Aorta (tissue), 5 donors: ENCODE measurements at regions not wholly inside any gene's neighbourhood (a gene's known extent, or its start where the extent isn't known, plus 50 kb on each side); places are given as distances from the start of the nearest gene placed in this dataset.

Source experiments
- ATAC-seq: fragments of 200-7000 bp; cut with Tn5 transposase; one replicate; pipeline ENCODE4 v1.9.1; 2022; ENCODE audit warnings: moderate library complexity; ENCODE audit not compliant: low FRiP score
- DNase-seq, 2 donors: peaks; one replicate each; pipeline ENCODE4 v3.0.0-alpha.2; 2020
- H3K27ac ChIP-seq, 2 donors: one replicate each; pipeline ENCODE4 v1.5.1; 2013; ENCODE audit warnings: low read length in 2 of 2, mild to moderate bottlenecking in 2 of 2, moderate library complexity in 2 of 2, control low read depth in 1 of 2, inconsistent platforms in 1 of 2, low read depth in 1 of 2
- H3K27me3 ChIP-seq, 2 donors: one replicate each; pipeline ENCODE4 v1.6.1; 2013; ENCODE audit warnings: control low read depth in 1 of 2, low read length in 1 of 2, mild to moderate bottlenecking in 1 of 2, moderate library complexity in 1 of 2; ENCODE audit not compliant: insufficient read depth in 2 of 2, control insufficient read depth in 1 of 2
- H3K36me3 ChIP-seq, 2 donors: one replicate each; pipeline ENCODE4 v1.6.1; 2013; ENCODE audit warnings: control low read depth in 1 of 2, low read length in 1 of 2, mild to moderate bottlenecking in 1 of 2; ENCODE audit not compliant: insufficient read depth in 2 of 2, control insufficient read depth in 1 of 2
- H3K4me1 ChIP-seq, 2 donors: one replicate each; pipeline ENCODE4 v1.6.1; 2013; ENCODE audit warnings: low read length in 2 of 2, control low read depth in 1 of 2, mild to moderate bottlenecking in 1 of 2, moderate library complexity in 1 of 2; ENCODE audit not compliant: insufficient read depth in 2 of 2, control insufficient read depth in 1 of 2
- H3K4me3 ChIP-seq, 2 donors: one replicate each; pipeline ENCODE4 v1.5.1; 2013; ENCODE audit warnings: low read length in 2 of 2, control low read depth in 1 of 2, mild to moderate bottlenecking in 1 of 2
- H3K9me3 ChIP-seq: one replicate; pipeline ENCODE4 v1.6.1; 2013; ENCODE audit warnings: mild to moderate bottlenecking, low read length; ENCODE audit not compliant: control insufficient read depth
- WGBS, 2 donors: extraction: QIAGEN DNeasy Blood & Tissue Kit; methylation state at CpG; one replicate each; pipeline ENCODE4 v1.1.7; 2013; 5-methylcytosine and 5-hydroxymethylcytosine counted together
- intact Hi-C, 2 donors: fragments of 100-400 bp; cut with DNase I; formaldehyde crosslinking; loops; one replicate each; pipeline versions ENCODE4 v1.14.2 to v1.15.0; 2022
- donor health status: healthy with polysubstance abuse.
- donor health status: Bipolar disorder and iron deficiency.
- donor health status: DM: no; HTN: no; CAD: no.
- donor health status: DM: no; HTN: no; CAD: no.
- donor health status: DM: yes; HTN: yes; CAD: no.

- Histone ChIP-seq H3K4me1 (no peaks in the 10 kb centered on the region), H3K27ac (no peak overlapping the region), H3K4me3 (no peak overlapping the region), H3K27me3 (no peaks in the 10 kb centered on the region), H3K9me3 (no peaks in the 10 kb centered on the region), H3K36me3 (no peaks in the 10 kb centered on the region)
- DNase-seq: no peak
- ATAC-seq: no peak
- intact Hi-C loops: no loop called here
- 74 to 94% methylated on average over 8 of the region's 8 CpGs for WGBS, 2 donors
Observed at GRCh38 chrX:40326186-40326965, 228.6 kb upstream of the BCOR start.

GRCh38 chrX:40325161-40325560, 227.4 kb upstream of the BCOR start:
- Histone ChIP-seq H3K27ac (no peak overlapping the region), H3K9me3 (no peaks in the 10 kb centered on the region), H3K27me3 (no peaks in the 10 kb centered on the region), H3K4me1 (no peaks in the 10 kb centered on the region), H3K4me3 (no peak overlapping the region), H3K36me3 (no peaks in the 10 kb centered on the region)
- DNase-seq (no peak), ATAC-seq (no peak)
- intact Hi-C loops: no loop called here
- 92 to 96% methylated on average over 11 of the region's 11 CpGs for WGBS, 2 donors

GRCh38 chrX:40323977-40324376, 226.2 kb upstream of the BCOR start:
- H3K27ac ChIP-seq: no peak overlapping the region
- H3K9me3 ChIP-seq: no peaks in the 10 kb centered on the region
- H3K4me1 ChIP-seq: no peaks in the 10 kb centered on the region
- no peaks in the 10 kb centered on the region for H3K27me3 ChIP-seq
- 82 to 92% methylated on average over 5 of the region's 5 CpGs for WGBS, 2 donors
- intact Hi-C loops: no loop called here
- DNase-seq (no peak), ATAC-seq (no peak)
- H3K36me3 ChIP-seq: no peaks in the 10 kb centered on the region
- no peak overlapping the region for H3K4me3 ChIP-seq

GRCh38 chrX:40320819-40321218, 223.1 kb upstream of the BCOR start:
- no peak for ATAC-seq
- DNase-seq: no peak
- no peaks in the 10 kb centered on the region for H3K9me3 ChIP-seq
- H3K27me3 ChIP-seq: no peaks in the 10 kb centered on the region
- intact Hi-C loops: no loop called here
- no peaks in the 10 kb centered on the region for H3K4me1 ChIP-seq
- no peaks in the 10 kb centered on the region for H3K36me3 ChIP-seq
- H3K4me3 ChIP-seq: peak overlapping the region in 1 of 2 donors; percentile 5
- H3K27ac ChIP-seq: no peak overlapping the region

- WGBS, 2 donors: 68 to 71% methylated on average over 4 of the region's 4 CpGs
- no peak for ATAC-seq
- Histone ChIP-seq H3K27me3 (no peaks in the 10 kb centered on the region), H3K36me3 (no peaks in the 10 kb centered on the region), H3K4me1 (no peaks in the 10 kb centered on the region), H3K27ac (no peak overlapping the region), H3K4me3 (no peak overlapping the region), H3K9me3 (no peaks in the 10 kb centered on the region)
- intact Hi-C loops: no loop called here
- DNase-seq: no peak
Observed at GRCh38 chrX:40318801-40319200, 221.0 kb upstream of the BCOR start.

- WGBS, 2 donors: 76 to 81% methylated on average over 6 of the region's 6 CpGs
- no peaks in the 10 kb centered on the region for H3K36me3 ChIP-seq
- no peaks in the 10 kb centered on the region for H3K27me3 ChIP-seq
- intact Hi-C loops: no loop called here
- ATAC-seq (no peak), DNase-seq (no peak)
- no peaks in the 10 kb centered on the region for H3K9me3 ChIP-seq
- H3K27ac ChIP-seq: no peak overlapping the region
- no peaks in the 10 kb centered on the region for H3K4me1 ChIP-seq
- no peak overlapping the region for H3K4me3 ChIP-seq
Observed at GRCh38 chrX:40318076-40318475, 220.3 kb upstream of the BCOR start.

- H3K4me1 ChIP-seq: no peaks in the 10 kb centered on the region
- intact Hi-C loops: no loop called here
- no peak overlapping the region for H3K27ac ChIP-seq
- no peaks in the 10 kb centered on the region for H3K27me3 ChIP-seq
- H3K9me3 ChIP-seq: no peaks in the 10 kb centered on the region
- DNase-seq (no peak), ATAC-seq (no peak)
- 86 to 96% methylated on average over 5 of the region's 5 CpGs for WGBS, 2 donors
- H3K4me3 ChIP-seq: no peak overlapping the region
- H3K36me3 ChIP-seq: no peaks in the 10 kb centered on the region
Observed at GRCh38 chrX:40316502-40316901, 218.7 kb upstream of the BCOR start.

- H3K4me3 ChIP-seq: no peak overlapping the region
- no peaks in the 10 kb centered on the region for H3K36me3 ChIP-seq
- 66 to 84% methylated on average over 4 of the region's 4 CpGs for WGBS, 2 donors
- no peaks in the 10 kb centered on the region for H3K4me1 ChIP-seq
- no peak overlapping the region for H3K27ac ChIP-seq
- intact Hi-C loops: no loop called here
- H3K27me3 ChIP-seq: no peaks in the 10 kb centered on the region
- no peaks in the 10 kb centered on the region for H3K9me3 ChIP-seq
- DNase-seq (no peak), ATAC-seq (no peak)
Observed at GRCh38 chrX:40314070-40314469, 216.3 kb upstream of the BCOR start.

GRCh38 chrX:40313269-40313668, 215.5 kb upstream of the BCOR start:
- intact Hi-C loops: no loop called here
- 88 to 97% methylated on average over 4 of the region's 4 CpGs for WGBS, 2 donors
- Histone ChIP-seq H3K27me3 (no peaks in the 10 kb centered on the region), H3K36me3 (no peaks in the 10 kb centered on the region), H3K4me3 (no peak overlapping the region), H3K27ac (no peak overlapping the region), H3K4me1 (no peaks in the 10 kb centered on the region), H3K9me3 (no peaks in the 10 kb centered on the region)
- no peak for DNase-seq
- no peak for ATAC-seq
